Immature natural killer cell (primary cell): ENCODE measurements at regions not wholly inside any gene's neighbourhood (a gene's known extent, or its start where the extent isn't known, plus 50 kb on each side); places are given as distances from the start of the nearest gene placed in this dataset.

Experiments
- DNase-seq, 3 donors: peaks; one replicate each; pipeline ENCODE4 v3.0.0; 2022; ENCODE audit warnings: mixed read lengths in 1 of 3
- H3K27ac Mint-ChIP-seq, 6 donors: one replicate each; pipeline ENCODE4 v1.8.0; 2020; ENCODE audit warnings: mixed read lengths in 6 of 6, mild to moderate bottlenecking in 5 of 6, inconsistent platforms in 4 of 6, moderate library complexity in 3 of 6
- H3K27me3 Mint-ChIP-seq, 3 donors: one replicate each; pipeline ENCODE4 v1.8.0; 2020 to 2021; ENCODE audit warnings: low read depth in 3 of 3, mild to moderate bottlenecking in 3 of 3, mixed read lengths in 3 of 3, moderate library complexity in 3 of 3, inconsistent platforms in 1 of 3
- H3K36me3 Mint-ChIP-seq, 3 donors: one replicate each; pipeline ENCODE4 v1.8.0; 2020; ENCODE audit warnings: mixed read lengths in 3 of 3, inconsistent platforms in 2 of 3, mild to moderate bottlenecking in 2 of 3
- H3K4me1 Mint-ChIP-seq, 2 donors: one replicate each; pipeline ENCODE4 v1.8.0; 2020; ENCODE audit warnings: inconsistent platforms in 2 of 2, mild to moderate bottlenecking in 2 of 2, mixed read lengths in 2 of 2, moderate library complexity in 1 of 2
- H3K4me3 Mint-ChIP-seq, 5 donors: one replicate each; pipeline ENCODE4 v1.8.0; 2020; ENCODE audit warnings: mild to moderate bottlenecking in 5 of 5, mixed read lengths in 5 of 5, inconsistent platforms in 3 of 5, moderate library complexity in 3 of 5
- H3K9me3 Mint-ChIP-seq, 6 donors: one replicate each; pipeline ENCODE4 v1.8.0; 2020; ENCODE audit warnings: mild to moderate bottlenecking in 6 of 6, mixed read lengths in 6 of 6, inconsistent platforms in 4 of 6, moderate library complexity in 3 of 6

DNA sequence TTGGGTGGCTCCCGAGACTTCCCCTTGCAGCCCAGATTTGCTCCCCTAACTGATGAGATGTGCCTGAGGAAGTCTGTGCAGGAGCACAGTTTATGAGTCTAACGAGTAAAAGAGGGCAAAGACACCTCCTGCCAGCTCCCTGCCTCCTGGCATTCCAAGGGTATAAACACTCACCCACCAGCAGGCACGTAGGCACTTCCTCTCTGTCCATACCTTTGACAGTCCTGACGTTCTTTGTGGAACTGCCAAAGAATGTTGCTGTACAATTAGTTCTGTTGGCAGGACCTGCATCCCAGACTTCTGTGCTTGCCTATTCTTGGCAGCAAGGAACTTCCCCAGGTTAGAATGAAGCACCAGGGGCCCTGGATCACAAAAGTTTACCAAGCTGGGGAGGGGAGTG, 889.3 kb downstream of the BCL11B start:
- H3K4me1 Mint-ChIP-seq = no peaks in the 10 kb centered on the region
- no peak overlapping the region for H3K4me3 Mint-ChIP-seq
- no peak overlapping the region for H3K27ac Mint-ChIP-seq
- DNase-seq = no peak
- peaks cover 0 to 3% (median 0%) of the 10 kb centered on the region in 6 donors for H3K9me3 Mint-ChIP-seq
- no peaks in the 10 kb centered on the region for H3K36me3 Mint-ChIP-seq
- peaks cover 8 to 12% (median 9%) of the 10 kb centered on the region in 3 donors for H3K27me3 Mint-ChIP-seq

DNA sequence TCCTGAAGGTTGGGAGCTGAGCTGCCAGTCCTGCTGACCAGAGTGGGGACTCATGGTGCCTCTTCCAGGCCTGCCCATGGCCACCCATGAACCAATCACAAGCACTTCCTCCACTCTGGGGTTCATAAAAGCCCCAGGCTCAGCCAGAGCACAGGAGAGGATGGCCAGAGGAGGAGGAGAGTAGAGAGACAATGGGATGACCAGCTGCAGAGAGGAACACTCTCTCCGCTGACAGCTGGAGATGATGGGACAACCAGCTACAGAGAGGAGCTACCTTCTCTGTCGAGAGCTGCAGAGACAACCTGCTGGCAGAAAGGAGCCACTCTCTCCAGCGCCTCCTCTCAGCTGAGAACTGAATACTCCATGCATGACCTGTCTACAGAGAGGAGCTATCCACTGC, 886.1 kb downstream of the BCL11B start:
- peaks cover 0 to 11% (median 8%) of the 10 kb centered on the region in 3 donors for H3K27me3 Mint-ChIP-seq

DNA sequence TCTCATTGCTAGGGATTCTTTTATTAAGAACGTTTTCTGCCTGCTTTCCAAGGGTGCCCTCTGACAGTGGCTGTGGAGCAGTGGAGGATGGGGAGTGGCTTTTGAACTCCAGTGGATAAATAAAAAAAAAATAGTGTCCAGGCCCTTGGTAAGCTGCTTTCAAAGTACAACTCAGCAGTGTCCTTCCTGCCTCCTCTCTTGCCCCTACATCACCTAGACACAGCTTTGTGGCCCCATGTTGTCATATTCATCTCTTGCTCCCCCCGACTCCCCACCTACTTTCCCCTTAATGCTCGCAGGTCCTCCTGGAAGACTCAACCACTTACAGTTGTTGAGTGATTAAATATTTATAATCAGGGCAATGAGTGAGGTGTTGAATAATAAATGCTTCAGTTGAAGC, 880.9 kb downstream of the BCL11B start:
- DNase-seq = no peak
- Mint-ChIP-seq H3K27ac (no peak overlapping the region), H3K9me3 (no peaks in the 10 kb centered on the region), H3K4me3 (no peak overlapping the region), H3K27me3 (peaks cover 0 to 2% (median 2%) of the 10 kb centered on the region in 3 donors), H3K36me3 (no peaks in the 10 kb centered on the region), H3K4me1 (no peaks in the 10 kb centered on the region)

More for the DNA sequence above, 886.1 kb downstream of the BCL11B start:
- Mint-ChIP-seq H3K9me3 (no peaks in the 10 kb centered on the region), H3K36me3 (no peaks in the 10 kb centered on the region), H3K4me3 (no peak overlapping the region), H3K4me1 (no peaks in the 10 kb centered on the region), H3K27ac (no peak overlapping the region)
- DNase-seq = no peak

DNA sequence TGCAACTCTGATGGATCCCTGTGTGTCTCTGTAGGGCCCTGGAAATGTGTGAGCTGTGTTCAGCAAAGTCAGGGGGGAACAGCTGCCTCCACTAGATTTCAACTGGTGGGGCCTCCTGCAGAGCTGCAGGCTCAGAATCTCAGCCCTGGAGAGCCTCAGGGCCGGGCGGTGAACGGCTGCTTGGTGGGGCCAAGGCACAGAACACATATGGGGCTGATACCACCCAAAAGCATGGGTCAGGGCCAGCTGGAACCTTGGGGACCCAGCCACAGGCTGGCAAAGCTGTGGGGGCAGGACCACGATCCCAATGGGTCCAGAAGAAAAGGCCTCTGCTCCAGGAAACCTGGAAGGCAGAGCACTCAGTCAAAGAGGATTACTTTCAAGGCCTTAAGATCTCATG, 878.5 kb downstream of the BCL11B start:
- peaks cover 1 to 5% (median 4%) of the 10 kb centered on the region in 3 donors for H3K27me3 Mint-ChIP-seq
- H3K9me3 Mint-ChIP-seq = no peaks in the 10 kb centered on the region
- no peak overlapping the region for H3K4me3 Mint-ChIP-seq
- no peak for DNase-seq
- no peaks in the 10 kb centered on the region for H3K36me3 Mint-ChIP-seq
- H3K4me1 Mint-ChIP-seq = no peaks in the 10 kb centered on the region
- H3K27ac Mint-ChIP-seq = no peak overlapping the region

DNA sequence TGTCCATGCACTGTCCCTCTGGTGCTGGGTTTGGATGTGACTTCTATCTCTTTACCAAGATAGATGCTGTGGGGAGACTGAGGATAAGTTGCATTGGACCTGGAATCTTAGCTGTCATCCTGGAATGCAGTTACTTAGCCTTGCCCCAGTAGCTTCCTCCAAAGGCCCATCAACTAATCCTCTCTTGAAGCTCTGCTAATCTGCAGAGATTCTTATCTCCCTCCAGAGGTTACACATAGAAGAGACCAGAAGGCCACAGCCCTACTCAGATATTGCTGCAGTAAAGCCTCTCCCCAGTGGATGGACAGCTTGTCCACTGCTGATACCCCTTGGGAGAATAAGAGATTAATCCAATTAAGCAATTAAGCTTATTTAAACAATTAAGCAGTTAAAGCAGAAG, 867.2 kb downstream of the BCL11B start:
- no peak overlapping the region for H3K4me3 Mint-ChIP-seq
- H3K9me3 Mint-ChIP-seq = no peaks in the 10 kb centered on the region
- no peaks in the 10 kb centered on the region for H3K4me1 Mint-ChIP-seq
- DNase-seq = no peak
- no peaks in the 10 kb centered on the region for H3K36me3 Mint-ChIP-seq
- H3K27me3 Mint-ChIP-seq = peaks cover 3 to 5% (median 3%) of the 10 kb centered on the region in 3 donors
- H3K27ac Mint-ChIP-seq = no peak overlapping the region

DNA sequence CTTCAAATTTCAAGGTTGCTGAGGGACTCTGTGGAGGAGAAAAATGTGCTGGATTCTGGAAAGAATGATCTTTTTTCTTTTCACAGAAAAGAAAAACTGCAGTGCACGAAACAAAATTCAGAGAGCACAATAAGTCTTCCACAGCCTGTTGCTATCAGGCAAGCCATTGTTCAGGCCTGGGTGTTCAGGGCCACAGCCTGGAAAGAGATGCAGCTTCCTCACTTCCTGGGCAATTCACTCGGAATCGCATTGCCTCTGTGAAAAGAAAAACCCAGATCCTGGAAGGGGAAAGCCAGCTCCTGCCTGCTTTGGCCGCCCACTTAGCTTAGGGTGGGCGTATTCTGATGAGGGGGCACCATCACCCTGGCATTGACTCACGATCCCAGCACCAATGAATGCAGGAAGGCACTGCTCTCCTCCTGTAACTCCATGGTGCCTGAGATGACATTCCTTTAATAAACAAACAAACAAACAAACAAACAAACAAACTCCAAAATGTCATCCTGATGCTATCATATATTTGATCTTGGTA, 863.9 kb downstream of the BCL11B start:
- DNase-seq = no peak
- Mint-ChIP-seq H3K27ac (no peak overlapping the region), H3K4me3 (no peak overlapping the region), H3K27me3 (peaks cover 3 to 7% (median 3%) of the 10 kb centered on the region in 3 donors), H3K4me1 (peaks cover 0 to 2% of the 10 kb centered on the region in 2 donors), H3K9me3 (no peaks in the 10 kb centered on the region), H3K36me3 (no peaks in the 10 kb centered on the region)

DNA sequence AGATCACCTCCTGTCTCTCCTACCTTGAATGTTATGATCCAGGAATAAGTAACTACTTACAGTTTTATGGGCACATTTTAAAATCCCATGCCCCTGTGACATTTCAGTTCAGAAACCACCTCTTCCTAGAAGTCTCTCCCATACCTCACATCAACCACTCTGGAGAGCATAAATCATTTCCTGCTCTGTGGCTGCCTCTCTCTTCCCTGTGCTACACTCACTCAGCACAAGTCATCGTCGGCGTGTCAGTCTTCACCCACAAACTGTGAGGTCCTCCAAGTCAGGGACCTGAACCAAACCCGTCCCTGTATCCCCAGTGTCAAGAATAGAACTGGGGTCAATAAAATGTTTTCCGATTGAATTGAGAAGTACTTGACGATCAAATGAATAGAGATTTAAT, 863.3 kb downstream of the BCL11B start:
- peaks cover 0 to 2% of the 10 kb centered on the region in 2 donors for H3K4me1 Mint-ChIP-seq
- no peak for DNase-seq
- no peak overlapping the region for H3K4me3 Mint-ChIP-seq
- peaks cover 3 to 7% (median 3%) of the 10 kb centered on the region in 3 donors for H3K27me3 Mint-ChIP-seq
- no peaks in the 10 kb centered on the region for H3K9me3 Mint-ChIP-seq
- no peak overlapping the region for H3K27ac Mint-ChIP-seq
- no peaks in the 10 kb centered on the region for H3K36me3 Mint-ChIP-seq

DNA sequence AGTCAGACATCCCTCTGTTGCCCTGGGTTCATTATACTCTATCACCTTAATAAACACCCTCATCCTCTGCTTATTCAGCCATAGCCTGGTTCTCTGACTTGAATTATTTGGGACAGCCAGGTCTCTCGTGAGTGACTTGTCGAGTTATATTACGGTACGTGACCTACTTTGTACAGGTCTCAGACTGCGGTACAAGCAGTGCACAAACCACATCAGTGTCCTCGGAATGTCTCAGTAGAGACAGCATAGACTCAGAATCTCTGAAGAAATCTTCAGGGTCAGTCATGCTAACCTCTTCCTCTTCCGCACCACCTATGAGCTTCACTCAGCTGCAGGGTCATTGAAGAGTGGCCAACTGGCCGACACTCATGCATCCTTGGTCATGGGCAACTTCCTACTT, 860.8 kb downstream of the BCL11B start:
- Mint-ChIP-seq H3K36me3 (no peaks in the 10 kb centered on the region), H3K4me3 (no peak overlapping the region), H3K4me1 (peaks cover 0 to 2% of the 10 kb centered on the region in 2 donors), H3K27me3 (peaks cover 1 to 7% (median 3%) of the 10 kb centered on the region in 3 donors), H3K27ac (no peak overlapping the region), H3K9me3 (no peaks in the 10 kb centered on the region)
- DNase-seq = no peak

DNA sequence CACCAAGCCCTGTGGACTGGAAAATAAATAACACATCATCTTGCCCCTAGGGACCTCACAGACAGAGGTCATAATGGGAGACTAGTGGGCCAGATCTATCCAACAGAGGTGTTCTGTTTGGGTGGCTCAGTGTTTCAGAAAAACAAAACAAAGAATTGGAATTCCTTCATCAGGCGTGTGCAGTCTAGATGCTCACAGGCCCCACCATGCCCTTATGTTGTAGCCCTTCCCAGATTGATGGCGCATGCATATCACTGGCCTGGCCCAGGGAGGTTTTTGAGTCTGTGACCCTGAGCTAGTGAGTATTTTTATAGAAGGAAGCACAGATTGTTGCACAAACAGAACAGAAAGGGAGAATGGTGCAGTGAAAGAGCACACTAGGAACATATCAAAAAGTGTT, 859.6 kb downstream of the BCL11B start:
- Mint-ChIP-seq H3K4me3 (no peak overlapping the region), H3K9me3 (no peaks in the 10 kb centered on the region), H3K4me1 (peaks cover 0 to 2% of the 10 kb centered on the region in 2 donors), H3K36me3 (no peaks in the 10 kb centered on the region), H3K27ac (no peak overlapping the region), H3K27me3 (peaks cover 1 to 7% (median 7%) of the 10 kb centered on the region in 3 donors)
- no peak for DNase-seq

DNA sequence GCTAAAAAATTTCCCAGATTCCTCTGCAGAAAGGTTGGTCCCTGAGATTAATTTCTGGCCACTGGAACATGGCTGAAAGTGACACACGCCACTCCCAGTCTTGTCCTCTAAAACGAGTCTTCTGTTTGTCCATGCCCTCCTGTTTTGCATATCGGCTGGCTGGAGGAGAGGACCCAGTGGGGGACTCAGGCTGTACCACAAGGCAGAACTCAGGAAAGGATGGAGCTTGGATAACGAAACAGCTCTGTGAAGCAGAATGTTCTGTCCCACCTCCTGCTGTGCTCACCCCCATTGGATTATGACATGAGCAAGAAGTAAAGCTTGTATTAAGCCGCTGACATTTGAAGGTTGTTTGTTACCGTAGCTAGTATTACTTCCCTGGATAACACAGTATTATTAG, 856.2 kb downstream of the BCL11B start:
- Mint-ChIP-seq H3K27ac (no peak overlapping the region), H3K27me3 (peaks cover 0 to 4% (median 1%) of the 10 kb centered on the region in 3 donors), H3K9me3 (no peaks in the 10 kb centered on the region), H3K4me3 (no peak overlapping the region), H3K4me1 (peaks cover 0 to 2% of the 10 kb centered on the region in 2 donors), H3K36me3 (no peaks in the 10 kb centered on the region)
- DNase-seq = no peak

DNA sequence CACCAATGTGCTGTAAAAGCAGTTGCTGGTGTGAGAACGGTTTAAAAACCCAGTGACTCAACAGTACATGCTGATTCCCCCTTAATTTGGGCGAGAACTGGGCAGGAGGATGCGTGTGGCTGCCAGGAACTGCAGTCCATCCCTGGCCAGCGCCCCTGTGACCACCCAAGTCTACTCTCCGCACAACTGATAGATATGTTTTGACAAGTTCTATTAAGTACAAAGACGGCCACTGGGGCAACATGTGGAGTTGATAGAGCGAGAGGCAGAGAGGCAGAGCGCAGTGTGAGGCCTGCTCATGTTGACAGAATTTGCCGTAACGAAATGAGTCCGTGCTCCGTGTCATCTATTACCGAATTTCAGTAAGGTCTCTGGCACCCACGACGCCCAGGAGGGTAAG, 855.0 kb downstream of the BCL11B start:
- Mint-ChIP-seq H3K27ac (no peak overlapping the region), H3K9me3 (no peaks in the 10 kb centered on the region), H3K36me3 (no peaks in the 10 kb centered on the region), H3K27me3 (peaks cover 0 to 4% (median 0%) of the 10 kb centered on the region in 3 donors), H3K4me1 (no peaks in the 10 kb centered on the region), H3K4me3 (no peak overlapping the region)
- DNase-seq = no peak

DNA sequence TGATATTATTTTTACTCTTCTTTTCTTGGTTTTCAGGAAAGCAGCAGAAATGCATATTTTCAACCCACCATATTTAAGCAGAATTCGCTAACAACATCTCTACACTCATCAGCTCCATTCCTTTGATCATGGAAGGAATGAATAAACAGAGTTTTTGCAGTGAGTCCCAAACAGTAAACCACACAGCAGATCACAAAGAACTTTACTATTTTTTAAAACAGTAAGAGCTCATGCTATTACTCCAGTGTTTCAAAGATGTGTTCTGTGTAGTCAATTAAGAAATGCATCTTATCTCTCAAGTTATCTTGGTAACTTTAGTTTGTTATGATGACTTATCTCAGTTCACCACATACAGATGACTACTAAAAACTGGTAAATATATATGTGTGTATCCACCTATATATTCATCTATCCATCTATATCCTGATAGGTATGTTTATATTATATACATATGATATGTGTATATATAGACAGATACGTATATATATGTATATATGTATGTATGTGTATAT, 843.5 kb downstream of the BCL11B start:
- H3K4me1 Mint-ChIP-seq = peaks cover 0 to 1% of the 10 kb centered on the region in 2 donors
- peaks cover 4 to 5% (median 5%) of the 10 kb centered on the region in 3 donors for H3K27me3 Mint-ChIP-seq
- H3K9me3 Mint-ChIP-seq = no peaks in the 10 kb centered on the region
- H3K4me3 Mint-ChIP-seq = no peak overlapping the region
- H3K27ac Mint-ChIP-seq = no peak overlapping the region
- DNase-seq = no peak
- no peaks in the 10 kb centered on the region for H3K36me3 Mint-ChIP-seq

DNA sequence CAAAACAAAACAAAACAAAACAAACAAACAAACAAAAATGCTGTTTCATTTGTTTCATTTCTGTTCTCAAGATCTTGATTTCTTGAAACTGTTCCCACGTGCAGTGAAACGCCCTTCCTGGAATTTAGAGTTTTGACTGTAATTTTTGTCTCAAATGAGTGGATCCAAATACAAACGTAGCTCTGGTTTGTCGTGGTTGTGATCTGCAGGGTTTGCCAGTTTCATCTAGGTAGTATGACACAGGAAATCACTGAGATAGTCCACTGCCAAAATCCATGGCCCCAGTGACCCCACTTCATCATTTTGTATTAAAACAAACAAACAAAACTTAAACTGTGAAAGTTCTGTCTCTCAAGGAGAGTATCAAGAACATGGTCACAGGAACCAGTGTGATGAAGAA, 838.6 kb downstream of the BCL11B start:
- DNase-seq = no peak
- Mint-ChIP-seq H3K4me3 (no peak overlapping the region), H3K27ac (no peak overlapping the region), H3K4me1 (peaks cover 0 to 2% of the 10 kb centered on the region in 2 donors), H3K36me3 (peaks cover 0 to 3% (median 0%) of the 10 kb centered on the region in 3 donors), H3K27me3 (peaks cover 0 to 14% (median 2%) of the 10 kb centered on the region in 3 donors), H3K9me3 (peaks cover 0 to 7% (median 0%) of the 10 kb centered on the region in 6 donors)

DNA sequence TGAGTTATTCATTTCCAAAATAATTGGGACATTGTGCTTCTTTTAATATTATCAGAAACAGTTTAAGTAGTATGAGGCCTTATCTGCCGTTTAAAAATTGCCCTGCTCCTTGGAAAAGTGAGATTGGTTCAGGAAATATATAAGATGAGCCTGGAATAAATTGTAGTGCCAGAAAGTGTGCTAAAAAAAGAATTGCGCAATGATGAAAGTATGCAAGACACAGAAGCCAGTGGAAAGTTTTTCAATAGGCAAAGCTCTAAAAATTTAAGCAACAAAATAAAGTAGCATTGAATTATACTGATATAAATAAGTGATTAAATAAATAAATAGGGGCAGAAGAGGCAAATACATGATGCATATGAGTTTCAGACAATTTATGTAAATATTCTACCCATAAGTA, 834.9 kb downstream of the BCL11B start:
- H3K4me3 Mint-ChIP-seq = no peak overlapping the region
- peaks cover 0 to 2% of the 10 kb centered on the region in 2 donors for H3K4me1 Mint-ChIP-seq
- peaks cover 0 to 7% (median 0%) of the 10 kb centered on the region in 6 donors for H3K9me3 Mint-ChIP-seq
- no peak for DNase-seq
- H3K36me3 Mint-ChIP-seq = peaks cover 0 to 3% (median 0%) of the 10 kb centered on the region in 3 donors
- H3K27ac Mint-ChIP-seq = no peak overlapping the region
- peaks cover 0 to 14% (median 0%) of the 10 kb centered on the region in 3 donors for H3K27me3 Mint-ChIP-seq

DNA sequence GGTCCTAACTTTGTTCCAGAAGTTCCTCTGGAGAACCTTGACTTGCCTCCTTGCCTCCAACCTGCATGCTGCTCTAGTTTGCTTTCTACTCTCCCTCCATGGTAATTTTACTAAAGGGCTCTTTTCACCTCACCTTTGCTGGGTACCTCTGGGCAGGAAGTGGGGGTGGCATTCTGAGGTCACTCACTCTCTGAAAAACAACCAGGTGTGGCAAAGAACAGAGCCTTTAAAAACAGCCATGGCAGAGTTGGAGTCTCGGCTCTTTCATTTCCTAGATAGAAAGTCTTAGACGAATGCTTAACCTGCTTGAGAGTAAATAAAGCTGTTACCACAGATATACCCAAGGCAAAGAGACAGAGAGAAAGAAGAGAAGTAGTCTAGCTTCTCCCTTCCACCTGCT, 827.9 kb downstream of the BCL11B start:
- Mint-ChIP-seq H3K27me3 (peaks cover 0 to 3% (median 2%) of the 10 kb centered on the region in 3 donors), H3K4me1 (peaks cover 0 to 4% of the 10 kb centered on the region in 2 donors), H3K27ac (no peak overlapping the region), H3K4me3 (no peak overlapping the region), H3K36me3 (no peaks in the 10 kb centered on the region), H3K9me3 (peaks cover 0 to 6% (median 0%) of the 10 kb centered on the region in 6 donors)
- DNase-seq = no peak
